ENCODE measurements at regions not wholly inside any gene's neighbourhood (a gene's known extent, or its start where the extent isn't known, plus 50 kb on each side); places are given as distances from the start of the nearest gene placed in this dataset.

DNA sequence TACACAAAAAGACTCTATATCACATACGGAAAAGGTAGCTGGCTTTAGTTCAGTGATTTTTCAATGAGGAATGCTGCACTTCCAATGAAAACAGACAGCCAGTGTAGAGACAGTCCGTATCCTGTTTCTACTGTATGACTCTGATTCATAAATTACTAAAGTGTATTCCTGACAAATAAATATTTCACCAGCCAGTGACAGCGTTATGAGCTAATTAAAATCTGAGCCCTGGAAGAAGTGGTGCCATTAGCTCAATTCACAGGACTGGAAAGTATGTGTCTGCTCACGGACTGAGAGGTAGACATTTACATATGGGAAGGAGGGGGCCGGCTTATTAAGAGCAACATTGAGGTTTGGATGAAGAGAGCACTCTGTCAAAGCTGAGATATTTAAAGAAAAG, 207.9 kb upstream of the RBFOX1 start:
- Histone ChIP-seq H3K36me3 (replicated peaks; ENCODE audit: low read depth, low read length) (no peaks in the 10 kb centered on the region), H3K4me3 (ENCODE audit: low read length) (no peak overlapping the region), H3K9ac (ENCODE audit: low read length) (no peak overlapping the region), H2AFZ (ENCODE audit: low read depth, low read length) (no peak overlapping the region), H3K9me3 (ENCODE audit: insufficient read depth, low read length) (no peaks in the 10 kb centered on the region), H3K4me1 (ENCODE audit: low read length) (no peaks in the 10 kb centered on the region), H4K20me1 (ENCODE audit: insufficient read depth, low read length) (no peaks in the 10 kb centered on the region), H3K27ac (ENCODE audit: low read length) (no peak overlapping the region), H3K79me2 (ENCODE audit: low read length) (no peaks in the 10 kb centered on the region), H3K27me3 (ENCODE audit: low read depth, low read length) (no peaks in the 10 kb centered on the region), H3K4me2 (ENCODE audit: low read length) (no peak overlapping the region)
- TF ChIP-seq, protein P1, sequence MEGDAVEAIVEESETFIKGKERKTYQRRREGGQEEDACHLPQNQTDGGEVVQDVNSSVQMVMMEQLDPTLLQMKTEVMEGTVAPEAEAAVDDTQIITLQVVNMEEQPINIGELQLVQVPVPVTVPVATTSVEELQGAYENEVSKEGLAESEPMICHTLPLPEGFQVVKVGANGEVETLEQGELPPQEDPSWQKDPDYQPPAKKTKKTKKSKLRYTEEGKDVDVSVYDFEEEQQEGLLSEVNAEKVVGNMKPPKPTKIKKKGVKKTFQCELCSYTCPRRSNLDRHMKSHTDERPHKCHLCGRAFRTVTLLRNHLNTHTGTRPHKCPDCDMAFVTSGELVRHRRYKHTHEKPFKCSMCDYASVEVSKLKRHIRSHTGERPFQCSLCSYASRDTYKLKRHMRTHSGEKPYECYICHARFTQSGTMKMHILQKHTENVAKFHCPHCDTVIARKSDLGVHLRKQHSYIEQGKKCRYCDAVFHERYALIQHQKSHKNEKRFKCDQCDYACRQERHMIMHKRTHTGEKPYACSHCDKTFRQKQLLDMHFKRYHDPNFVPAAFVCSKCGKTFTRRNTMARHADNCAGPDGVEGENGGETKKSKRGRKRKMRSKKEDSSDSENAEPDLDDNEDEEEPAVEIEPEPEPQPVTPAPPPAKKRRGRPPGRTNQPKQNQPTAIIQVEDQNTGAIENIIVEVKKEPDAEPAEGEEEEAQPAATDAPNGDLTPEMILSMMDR (IDR thresholded peaks at IDR 0.05; ENCODE audit: low read depth, low read length) = no peak
- no peak for TF ChIP-seq EZH2phosphoT487 (IDR thresholded peaks at IDR 0.05; ENCODE audit: low read depth)

DNA sequence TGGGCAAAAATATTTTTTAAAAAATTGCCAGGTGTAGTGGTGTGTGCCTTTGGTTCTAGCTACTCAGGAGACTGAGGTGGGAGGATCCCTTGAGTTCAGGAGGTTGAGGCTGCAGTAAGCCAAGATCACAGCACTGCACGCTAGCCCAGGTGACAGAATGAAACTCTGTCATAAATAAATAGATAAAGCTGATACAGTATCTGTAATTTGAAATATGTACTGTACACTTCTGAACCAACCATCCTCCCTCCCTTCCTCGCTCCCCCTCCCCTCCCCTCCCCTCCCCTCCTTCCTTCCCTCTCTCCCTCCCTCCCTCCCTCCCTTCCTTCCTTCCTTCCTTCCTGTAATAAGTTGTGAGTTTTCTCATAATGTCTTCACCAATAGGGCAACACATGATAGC, 208.4 kb upstream of the RBFOX1 start:
- Histone ChIP-seq H3K79me2 (ENCODE audit: low read length) (no peaks in the 10 kb centered on the region), H3K36me3 (replicated peaks; ENCODE audit: low read depth, low read length) (no peaks in the 10 kb centered on the region), H3K27ac (ENCODE audit: low read length) (no peak overlapping the region), H3K9ac (ENCODE audit: low read length) (no peak overlapping the region), H3K4me3 (ENCODE audit: low read length) (no peak overlapping the region), H3K4me1 (ENCODE audit: low read length) (no peaks in the 10 kb centered on the region), H3K4me2 (ENCODE audit: low read length) (no peak overlapping the region), H4K20me1 (ENCODE audit: insufficient read depth, low read length) (no peaks in the 10 kb centered on the region), H3K9me3 (ENCODE audit: insufficient read depth, low read length) (no peaks in the 10 kb centered on the region), H3K27me3 (ENCODE audit: low read depth, low read length) (no peaks in the 10 kb centered on the region), H2AFZ (ENCODE audit: low read depth, low read length) (no peak overlapping the region)
- TF ChIP-seq EZH2phosphoT487 (IDR thresholded peaks at IDR 0.05; ENCODE audit: low read depth) = no peak
- TF ChIP-seq, protein P1 (IDR thresholded peaks at IDR 0.05; ENCODE audit: low read depth, low read length) = no peak

DNA sequence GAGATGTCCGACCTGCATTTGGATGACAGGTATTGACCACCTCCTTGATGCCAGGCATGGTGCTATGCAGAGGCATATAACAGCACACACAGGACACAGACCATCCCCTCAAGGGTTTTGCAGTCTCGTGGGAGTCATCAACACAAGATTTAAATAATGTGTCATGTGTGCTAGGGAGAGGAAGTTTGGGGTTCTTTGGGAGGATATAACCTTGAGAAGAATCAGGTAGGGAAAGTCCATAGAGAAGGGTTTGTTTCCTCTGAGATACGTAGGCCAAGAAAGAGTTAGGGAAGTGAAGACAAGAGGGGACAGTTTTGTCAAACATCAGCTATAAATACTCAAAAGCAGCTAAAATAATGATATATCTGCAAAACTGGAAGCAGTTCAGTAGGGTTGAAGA, 215.9 kb upstream of the RBFOX1 start:
- Histone ChIP-seq H3K4me2 (ENCODE audit: low read length) (no peak overlapping the region), H3K9me3 (ENCODE audit: insufficient read depth, low read length) (no peaks in the 10 kb centered on the region), H3K27ac (ENCODE audit: low read length) (no peak overlapping the region), H3K27me3 (ENCODE audit: low read depth, low read length) (no peaks in the 10 kb centered on the region), H2AFZ (ENCODE audit: low read depth, low read length) (no peak overlapping the region), H3K9ac (ENCODE audit: low read length) (no peak overlapping the region), H3K4me3 (ENCODE audit: low read length) (no peak overlapping the region), H3K4me1 (ENCODE audit: low read length) (no peaks in the 10 kb centered on the region), H3K36me3 (replicated peaks; ENCODE audit: low read depth, low read length) (no peaks in the 10 kb centered on the region), H4K20me1 (ENCODE audit: insufficient read depth, low read length) (no peaks in the 10 kb centered on the region), H3K79me2 (ENCODE audit: low read length) (no peaks in the 10 kb centered on the region)
- TF ChIP-seq, protein P1 (IDR thresholded peaks at IDR 0.05; ENCODE audit: low read depth, low read length) = no peak
- TF ChIP-seq EZH2phosphoT487 (IDR thresholded peaks at IDR 0.05; ENCODE audit: low read depth) = no peak

DNA sequence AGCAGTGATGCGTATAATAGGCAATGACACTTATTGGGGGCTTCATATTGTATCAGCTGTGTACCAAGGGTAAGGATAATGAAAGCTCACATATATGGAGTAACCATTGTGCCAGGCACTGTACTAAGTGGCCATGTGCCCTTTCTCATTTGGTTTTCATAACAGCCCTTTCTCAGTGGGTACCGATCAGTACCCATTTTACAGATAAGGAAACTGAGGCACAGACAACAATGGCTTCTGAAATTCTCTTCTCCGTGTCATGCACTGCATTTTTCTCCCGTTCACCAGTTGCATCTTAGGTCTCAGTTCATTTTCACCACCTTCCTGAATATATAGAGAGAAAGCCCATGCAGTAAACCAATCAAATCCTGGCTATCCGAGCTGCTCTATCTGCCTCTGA, 216.7 kb upstream of the RBFOX1 start:
- Histone ChIP-seq H3K27me3 (ENCODE audit: low read depth, low read length) (no peaks in the 10 kb centered on the region), H2AFZ (ENCODE audit: low read depth, low read length) (no peak overlapping the region), H3K9ac (ENCODE audit: low read length) (no peak overlapping the region), H3K36me3 (replicated peaks; ENCODE audit: low read depth, low read length) (no peaks in the 10 kb centered on the region), H3K4me3 (ENCODE audit: low read length) (no peak overlapping the region), H3K4me1 (ENCODE audit: low read length) (no peaks in the 10 kb centered on the region), H3K4me2 (ENCODE audit: low read length) (no peak overlapping the region), H3K9me3 (ENCODE audit: insufficient read depth, low read length) (no peaks in the 10 kb centered on the region), H4K20me1 (ENCODE audit: insufficient read depth, low read length) (no peaks in the 10 kb centered on the region), H3K27ac (ENCODE audit: low read length) (no peak overlapping the region), H3K79me2 (ENCODE audit: low read length) (no peaks in the 10 kb centered on the region)
- TF ChIP-seq, protein P1 (IDR thresholded peaks at IDR 0.05; ENCODE audit: low read depth, low read length) = no peak
